ENCODE measurements at regions not wholly inside any gene's neighbourhood (a gene's known extent, or its start where the extent isn't known, plus 50 kb on each side); places are given as distances from the start of the nearest gene placed in this dataset.

DNA sequence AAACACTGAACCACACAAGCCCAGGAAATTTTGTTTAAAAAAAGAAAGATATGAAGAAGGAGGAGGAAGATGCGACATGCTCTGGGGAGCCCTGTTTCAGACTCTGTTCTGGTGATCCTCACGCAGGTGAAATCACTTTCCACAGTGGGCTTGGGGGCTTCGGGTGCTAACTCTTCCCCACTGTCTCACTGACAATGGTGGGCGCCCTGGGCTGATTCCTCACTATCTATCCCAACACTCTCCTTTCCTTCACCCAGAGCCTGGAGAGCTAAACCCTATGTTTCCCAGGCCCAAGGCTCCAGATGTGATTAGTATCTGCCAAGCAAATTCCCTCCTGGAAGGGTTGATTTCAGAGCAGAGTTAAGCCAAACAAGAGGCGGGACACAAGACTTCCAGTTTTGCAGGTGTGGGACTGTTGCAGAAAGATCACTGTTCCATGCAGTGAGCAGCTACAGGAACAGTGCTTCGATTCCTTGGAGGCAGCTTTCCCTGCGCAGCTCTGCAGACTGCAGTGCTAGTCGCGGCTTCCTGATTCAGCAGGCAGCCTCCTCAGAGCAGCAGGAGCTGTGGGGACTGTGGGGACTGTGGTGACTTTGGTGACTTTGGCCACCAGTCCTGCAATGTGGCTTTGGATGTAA is 168.3 kb downstream of the RHOU start (continued):
- TF ChIP-seq, protein P1, sequence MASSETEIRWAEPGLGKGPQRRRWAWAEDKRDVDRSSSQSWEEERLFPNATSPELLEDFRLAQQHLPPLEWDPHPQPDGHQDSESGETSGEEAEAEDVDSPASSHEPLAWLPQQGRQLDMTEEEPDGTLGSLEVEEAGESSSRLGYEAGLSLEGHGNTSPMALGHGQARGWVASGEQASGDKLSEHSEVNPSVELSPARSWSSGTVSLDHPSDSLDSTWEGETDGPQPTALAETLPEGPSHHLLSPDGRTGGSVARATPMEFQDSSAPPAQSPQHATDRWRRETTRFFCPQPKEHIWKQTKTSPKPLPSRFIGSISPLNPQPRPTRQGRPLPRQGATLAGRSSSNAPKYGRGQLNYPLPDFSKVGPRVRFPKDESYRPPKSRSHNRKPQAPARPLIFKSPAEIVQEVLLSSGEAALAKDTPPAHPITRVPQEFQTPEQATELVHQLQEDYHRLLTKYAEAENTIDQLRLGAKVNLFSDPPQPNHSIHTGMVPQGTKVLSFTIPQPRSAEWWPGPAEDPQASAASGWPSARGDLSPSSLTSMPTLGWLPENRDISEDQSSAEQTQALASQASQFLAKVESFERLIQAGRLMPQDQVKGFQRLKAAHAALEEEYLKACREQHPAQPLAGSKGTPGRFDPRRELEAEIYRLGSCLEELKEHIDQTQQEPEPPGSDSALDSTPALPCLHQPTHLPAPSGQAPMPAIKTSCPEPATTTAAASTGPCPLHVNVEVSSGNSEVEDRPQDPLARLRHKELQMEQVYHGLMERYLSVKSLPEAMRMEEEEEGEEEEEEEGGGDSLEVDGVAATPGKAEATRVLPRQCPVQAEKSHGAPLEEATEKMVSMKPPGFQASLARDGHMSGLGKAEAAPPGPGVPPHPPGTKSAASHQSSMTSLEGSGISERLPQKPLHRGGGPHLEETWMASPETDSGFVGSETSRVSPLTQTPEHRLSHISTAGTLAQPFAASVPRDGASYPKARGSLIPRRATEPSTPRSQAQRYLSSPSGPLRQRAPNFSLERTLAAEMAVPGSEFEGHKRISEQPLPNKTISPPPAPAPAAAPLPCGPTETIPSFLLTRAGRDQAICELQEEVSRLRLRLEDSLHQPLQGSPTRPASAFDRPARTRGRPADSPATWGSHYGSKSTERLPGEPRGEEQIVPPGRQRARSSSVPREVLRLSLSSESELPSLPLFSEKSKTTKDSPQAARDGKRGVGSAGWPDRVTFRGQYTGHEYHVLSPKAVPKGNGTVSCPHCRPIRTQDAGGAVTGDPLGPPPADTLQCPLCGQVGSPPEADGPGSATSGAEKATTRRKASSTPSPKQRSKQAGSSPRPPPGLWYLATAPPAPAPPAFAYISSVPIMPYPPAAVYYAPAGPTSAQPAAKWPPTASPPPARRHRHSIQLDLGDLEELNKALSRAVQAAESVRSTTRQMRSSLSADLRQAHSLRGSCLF (CRISPR knock-in tag; IDR thresholded peaks at IDR 0.05; ENCODE audit: borderline replicate concordance): no peak
- TF ChIP-seq ZNF207 (IDR thresholded peaks at IDR 0.05; ENCODE audit: borderline replicate concordance) (no peak), ZNF792 (CRISPR knock-in tag; IDR thresholded peaks at IDR 0.05) (no peak), SALL1 (CRISPR knock-in tag; IDR thresholded peaks at IDR 0.05) (0 out of 2 replicates have a peak, but pooled peaks have one; percentile 6), ZC3H13 (CRISPR knock-in tag; IDR thresholded peaks at IDR 0.05) (no peak), PCBP2 (optimal IDR thresholded peaks at IDR 0.05; ENCODE audit: low read depth, low read length, poor library complexity, severe bottlenecking) (no peak), EHMT2 (IDR thresholded peaks at IDR 0.05; ENCODE audit: borderline replicate concordance, low read depth, low read length) (no peak), NFE2L2 (IDR thresholded peaks at IDR 0.05; ENCODE audit: low read length) (no peak), LCORL (IDR thresholded peaks at IDR 0.05) (no peak), LCORL (CRISPR knock-in tag; IDR thresholded peaks at IDR 0.05) (0 out of 2 replicates have a peak, but pooled peaks have one; percentile 11), ZBTB38 (CRISPR knock-in tag; IDR thresholded peaks at IDR 0.05) (peak; percentile 78; the same call in 1 of the 2 replicates), ZNF501 (CRISPR knock-in tag; IDR thresholded peaks at IDR 0.05) (peak; percentile 44), RBM22 (optimal IDR thresholded peaks at IDR 0.05; ENCODE audit: low read length) (no peak), PHF5A (CRISPR knock-in tag; IDR thresholded peaks at IDR 0.05; ENCODE audit: low read depth, unreplicated experiment) (peak; percentile 12), HNRNPLL (IDR thresholded peaks at IDR 0.05; ENCODE audit: low read depth, low read length, poor library complexity, severe bottlenecking) (no peak), SMARCE1 (IDR thresholded peaks at IDR 0.05; ENCODE audit: borderline replicate concordance) (no peak), ZFAT (CRISPR knock-in tag; conservative IDR thresholded peaks at IDR 0.05) (no peak)
- TF ChIP-seq, protein P2, sequence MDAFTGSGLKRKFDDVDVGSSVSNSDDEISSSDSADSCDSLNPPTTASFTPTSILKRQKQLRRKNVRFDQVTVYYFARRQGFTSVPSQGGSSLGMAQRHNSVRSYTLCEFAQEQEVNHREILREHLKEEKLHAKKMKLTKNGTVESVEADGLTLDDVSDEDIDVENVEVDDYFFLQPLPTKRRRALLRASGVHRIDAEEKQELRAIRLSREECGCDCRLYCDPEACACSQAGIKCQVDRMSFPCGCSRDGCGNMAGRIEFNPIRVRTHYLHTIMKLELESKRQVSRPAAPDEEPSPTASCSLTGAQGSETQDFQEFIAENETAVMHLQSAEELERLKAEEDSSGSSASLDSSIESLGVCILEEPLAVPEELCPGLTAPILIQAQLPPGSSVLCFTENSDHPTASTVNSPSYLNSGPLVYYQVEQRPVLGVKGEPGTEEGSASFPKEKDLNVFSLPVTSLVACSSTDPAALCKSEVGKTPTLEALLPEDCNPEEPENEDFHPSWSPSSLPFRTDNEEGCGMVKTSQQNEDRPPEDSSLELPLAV (CRISPR knock-in tag; conservative IDR thresholded peaks at IDR 0.05; ENCODE audit: low read depth): no peak
- TF ChIP-seq, protein P3, sequence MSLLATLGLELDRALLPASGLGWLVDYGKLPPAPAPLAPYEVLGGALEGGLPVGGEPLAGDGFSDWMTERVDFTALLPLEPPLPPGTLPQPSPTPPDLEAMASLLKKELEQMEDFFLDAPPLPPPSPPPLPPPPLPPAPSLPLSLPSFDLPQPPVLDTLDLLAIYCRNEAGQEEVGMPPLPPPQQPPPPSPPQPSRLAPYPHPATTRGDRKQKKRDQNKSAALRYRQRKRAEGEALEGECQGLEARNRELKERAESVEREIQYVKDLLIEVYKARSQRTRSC (CRISPR knock-in tag; IDR thresholded peaks at IDR 0.05; ENCODE audit: low read depth): no peak
- TF ChIP-seq, protein P4, sequence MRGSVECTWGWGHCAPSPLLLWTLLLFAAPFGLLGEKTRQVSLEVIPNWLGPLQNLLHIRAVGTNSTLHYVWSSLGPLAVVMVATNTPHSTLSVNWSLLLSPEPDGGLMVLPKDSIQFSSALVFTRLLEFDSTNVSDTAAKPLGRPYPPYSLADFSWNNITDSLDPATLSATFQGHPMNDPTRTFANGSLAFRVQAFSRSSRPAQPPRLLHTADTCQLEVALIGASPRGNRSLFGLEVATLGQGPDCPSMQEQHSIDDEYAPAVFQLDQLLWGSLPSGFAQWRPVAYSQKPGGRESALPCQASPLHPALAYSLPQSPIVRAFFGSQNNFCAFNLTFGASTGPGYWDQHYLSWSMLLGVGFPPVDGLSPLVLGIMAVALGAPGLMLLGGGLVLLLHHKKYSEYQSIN (CRISPR knock-in tag; IDR thresholded peaks at IDR 0.05; ENCODE audit: borderline replicate concordance): no peak
- TF ChIP-seq, protein P5, sequence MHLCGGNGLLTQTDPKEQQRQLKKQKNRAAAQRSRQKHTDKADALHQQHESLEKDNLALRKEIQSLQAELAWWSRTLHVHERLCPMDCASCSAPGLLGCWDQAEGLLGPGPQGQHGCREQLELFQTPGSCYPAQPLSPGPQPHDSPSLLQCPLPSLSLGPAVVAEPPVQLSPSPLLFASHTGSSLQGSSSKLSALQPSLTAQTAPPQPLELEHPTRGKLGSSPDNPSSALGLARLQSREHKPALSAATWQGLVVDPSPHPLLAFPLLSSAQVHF (CRISPR knock-in tag; IDR thresholded peaks at IDR 0.05): no peak

All from HepG2 (cell line).